Type B pancreatic cell (in vitro differentiated cells): ENCODE measurements at regions not wholly inside any gene's neighbourhood (a gene's known extent, or its start where the extent isn't known, plus 50 kb on each side); places are given as distances from the start of the nearest gene placed in this dataset.

ENCODE experiments used
- DNase-seq: peaks from one replicate; pipeline ENCODE4 v3.0.0; 2021; ENCODE audit warnings: mixed read lengths; ENCODE audit not compliant: unreplicated experiment; ENCODE audit errors: extremely low spot score
- H3K27ac Mint-ChIP-seq: 2 replicates; pipeline ENCODE4 v1.8.0; 2021; ENCODE audit warnings: mild to moderate bottlenecking, mixed read lengths
- H3K27me3 Mint-ChIP-seq: 2 replicates; pipeline ENCODE4 v1.8.0; 2021; ENCODE audit warnings: mixed read lengths
- H3K36me3 Mint-ChIP-seq: 2 replicates; pipeline ENCODE4 v1.8.0; 2021; ENCODE audit warnings: mixed read lengths
- H3K4me1 Mint-ChIP-seq: one replicate; pipeline ENCODE4 v1.8.0; 2021; ENCODE audit warnings: mixed read lengths; ENCODE audit not compliant: unreplicated experiment
- H3K4me3 Mint-ChIP-seq: 2 replicates; pipeline ENCODE4 v1.8.0; 2021; ENCODE audit warnings: mild to moderate bottlenecking, mixed read lengths
- H3K9me3 Mint-ChIP-seq: 2 replicates; pipeline ENCODE4 v1.8.0; 2021; ENCODE audit warnings: mixed read lengths
- CTCF ChIP-seq: fragments of 200-600 bp; sonication (generic); conservative IDR thresholded peaks from 2 replicates; pipeline ENCODE4 v1.5.0; 2021; ENCODE audit warnings: antibody characterized with exemption, mild to moderate bottlenecking

GRCh38 chrX:22430701-22431100 is 158.0 kb downstream of the CBLL2 start:
- no peaks in the 10 kb centered on the region for H3K27me3 Mint-ChIP-seq
- TF ChIP-seq CTCF, result no peak
- no peak overlapping the region for H3K27ac Mint-ChIP-seq
- H3K9me3 Mint-ChIP-seq, result peaks cover 17% of the 10 kb centered on the region
- H3K36me3 Mint-ChIP-seq, result peaks cover 4% of the 10 kb centered on the region
- no peaks in the 10 kb centered on the region for H3K4me1 Mint-ChIP-seq
- H3K4me3 Mint-ChIP-seq, result no peak overlapping the region
- DNase-seq, result no peak

GRCh38 chrX:22433292-22434070 is 160.8 kb downstream of the CBLL2 start:
- H3K27ac Mint-ChIP-seq, result no peak overlapping the region
- H3K36me3 Mint-ChIP-seq, result no peaks in the 10 kb centered on the region
- no peak for TF ChIP-seq CTCF
- H3K4me1 Mint-ChIP-seq, result no peaks in the 10 kb centered on the region
- DNase-seq, result no peak
- no peaks in the 10 kb centered on the region for H3K27me3 Mint-ChIP-seq
- H3K4me3 Mint-ChIP-seq, result no peak overlapping the region
- H3K9me3 Mint-ChIP-seq, result peaks cover 10% of the 10 kb centered on the region

- Mint-ChIP-seq H3K27ac (no peak overlapping the region), H3K4me1 (no peaks in the 10 kb centered on the region), H3K36me3 (no peaks in the 10 kb centered on the region), H3K9me3 (peaks cover 4% of the 10 kb centered on the region), H3K27me3 (no peaks in the 10 kb centered on the region), H3K4me3 (no peak overlapping the region)
- no peak for DNase-seq
- no peak for TF ChIP-seq CTCF
These were observed 173.2 kb downstream of the CBLL2 start for GRCh38 chrX:22445880-22446279.

- H3K27ac Mint-ChIP-seq, result no peak overlapping the region
- TF ChIP-seq CTCF, result no peak
- no peaks in the 10 kb centered on the region for H3K27me3 Mint-ChIP-seq
- H3K36me3 Mint-ChIP-seq, result peaks cover 3% of the 10 kb centered on the region
- peaks cover 5% of the 10 kb centered on the region for H3K9me3 Mint-ChIP-seq
- no peaks in the 10 kb centered on the region for H3K4me1 Mint-ChIP-seq
- no peak overlapping the region for H3K4me3 Mint-ChIP-seq
- DNase-seq, result no peak
These were observed 190.2 kb downstream of the CBLL2 start for GRCh38 chrX:22462959-22463358.

DNA sequence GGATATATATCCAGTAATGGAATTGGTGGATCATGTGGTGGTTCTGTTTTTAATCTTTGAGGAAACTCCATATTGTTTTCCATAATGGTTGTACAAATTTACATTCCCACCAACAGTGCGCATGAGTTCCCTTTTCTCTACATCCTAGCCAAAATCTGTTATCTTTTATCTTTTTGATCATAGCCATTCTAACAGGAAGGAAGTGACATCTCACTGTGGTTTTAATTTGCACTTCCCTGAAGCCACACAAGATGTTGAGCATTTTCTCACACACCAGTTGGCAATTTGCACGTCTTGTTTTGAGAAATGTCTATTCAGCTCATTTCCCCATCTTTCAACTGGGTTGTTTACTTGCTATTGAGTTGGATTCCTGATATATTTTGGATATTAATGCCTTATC is 194.9 kb downstream of the CBLL2 start:
- Mint-ChIP-seq H3K4me1 (no peaks in the 10 kb centered on the region), H3K36me3 (peaks cover 3% of the 10 kb centered on the region), H3K27ac (no peak overlapping the region), H3K27me3 (no peaks in the 10 kb centered on the region), H3K4me3 (no peak overlapping the region), H3K9me3 (no peaks in the 10 kb centered on the region)
- no peak for DNase-seq
- TF ChIP-seq CTCF, result no peak
